OCI-LY1 (cell line): ENCODE measurements at regions not wholly inside any gene's neighbourhood (a gene's known extent, or its start where the extent isn't known, plus 50 kb on each side); places are given as distances from the start of the nearest gene placed in this dataset.
"Not testable (repeated sequence)": the region's sequence is repeated elsewhere in the genome, so short reads cannot be mapped to it uniquely, and the experiment has no call there.

Experiments
- H2AFZ ChIP-seq: fragments of 200-600 bp; sonication (generic), shearing (Covaris generic); 2 replicates; pipeline ENCODE4 v1.6.0; 2014; ENCODE audit warnings: antibody characterized with exemption, mild to moderate bottlenecking, low read length
- H3F3A ChIP-seq: fragments of 200-600 bp; sonication (generic), shearing (Covaris generic); 2 replicates; pipeline ENCODE4 v1.6.0; 2014; ENCODE audit warnings: mild to moderate bottlenecking, antibody characterized with exemption, low read length, moderate library complexity; ENCODE audit not compliant: insufficient read depth
- H3K27ac ChIP-seq: fragments of 200-600 bp; sonication (generic); 2 replicates; pipeline ENCODE4 v1.5.1; 2014; ENCODE audit warnings: low read length, mixed run types, mild to moderate bottlenecking, low read depth; ENCODE audit not compliant: poor library complexity, severe bottlenecking
- H3K27me3 ChIP-seq: fragments of 200-600 bp; sonication (generic); 2 replicates; pipeline ENCODE4 v1.6.0; 2014; ENCODE audit warnings: antibody characterized with exemption, mild to moderate bottlenecking, low read length, moderate library complexity; ENCODE audit not compliant: insufficient read depth
- H3K36me3 ChIP-seq: fragments of 200-600 bp; sonication (generic); 2 replicates; pipeline ENCODE4 v1.6.1; 2014; ENCODE audit warnings: mild to moderate bottlenecking, antibody characterized with exemption, low read length, moderate library complexity, mixed read lengths; ENCODE audit not compliant: insufficient read depth
- H3K4me1 ChIP-seq: fragments of 200-600 bp; sonication (generic); 2 replicates; pipeline ENCODE4 v1.5.1; 2014; ENCODE audit warnings: mild to moderate bottlenecking, low read length, moderate library complexity; ENCODE audit not compliant: insufficient read depth, severe bottlenecking
- H3K4me2 ChIP-seq: fragments of 200-600 bp; sonication (generic), shearing (Covaris generic); 2 replicates; pipeline ENCODE4 v1.6.1; 2014; ENCODE audit warnings: low read length
- H3K4me3 ChIP-seq: fragments of 200-600 bp; sonication (generic); 2 replicates; pipeline ENCODE4 v1.5.1; 2014; ENCODE audit warnings: low read length, low read depth, mild to moderate bottlenecking, mixed read lengths; ENCODE audit not compliant: poor library complexity, severe bottlenecking
- H3K79me2 ChIP-seq: fragments of 200-600 bp; shearing (Covaris generic); 2 replicates; pipeline ENCODE4 v1.6.1; 2016; ENCODE audit warnings: mixed run types, low read length, mixed read lengths; ENCODE audit not compliant: insufficient read depth
- H3K9ac ChIP-seq: fragments of 200-600 bp; sonication (generic), shearing (Covaris generic); 2 replicates; pipeline ENCODE4 v1.6.1; 2014; ENCODE audit warnings: mild to moderate bottlenecking, low read length, mixed read lengths
- H3K9me2 ChIP-seq: fragments of 200-600 bp; sonication (generic), shearing (Covaris generic); 2 replicates; pipeline ENCODE4 v1.6.1; 2014; ENCODE audit warnings: low read depth, mild to moderate bottlenecking, low read length, mixed read lengths
- H3K9me3 ChIP-seq: fragments of 200-600 bp; shearing (Covaris generic); 2 replicates; pipeline ENCODE4 v1.6.1; 2014; ENCODE audit warnings: low read length, mixed read lengths
- H4K20me1 ChIP-seq: fragments of 200-600 bp; sonication (generic), shearing (Covaris generic); 2 replicates; pipeline ENCODE4 v1.6.0; 2016; ENCODE audit warnings: mild to moderate bottlenecking, low read length; ENCODE audit not compliant: insufficient read depth
- EZH2 ChIP-seq: fragments of 200-600 bp; sonication (generic), shearing (Covaris generic); IDR thresholded peaks from 2 replicates; pipeline ENCODE4 v1.8.0; 2017; ENCODE audit warnings: borderline replicate concordance, mixed run types, mild to moderate bottlenecking, antibody characterized with exemption, low read length, moderate library complexity, mixed read lengths
- TF ChIP-seq, protein P1 (sequence below): fragments of 200-600 bp; sonication (generic), shearing (Covaris generic); IDR thresholded peaks from 2 replicates; pipeline ENCODE4 v1.5.1; 2017; ENCODE audit warnings: mild to moderate bottlenecking, antibody characterized with exemption, low read length, moderate library complexity, mixed read lengths

DNA sequence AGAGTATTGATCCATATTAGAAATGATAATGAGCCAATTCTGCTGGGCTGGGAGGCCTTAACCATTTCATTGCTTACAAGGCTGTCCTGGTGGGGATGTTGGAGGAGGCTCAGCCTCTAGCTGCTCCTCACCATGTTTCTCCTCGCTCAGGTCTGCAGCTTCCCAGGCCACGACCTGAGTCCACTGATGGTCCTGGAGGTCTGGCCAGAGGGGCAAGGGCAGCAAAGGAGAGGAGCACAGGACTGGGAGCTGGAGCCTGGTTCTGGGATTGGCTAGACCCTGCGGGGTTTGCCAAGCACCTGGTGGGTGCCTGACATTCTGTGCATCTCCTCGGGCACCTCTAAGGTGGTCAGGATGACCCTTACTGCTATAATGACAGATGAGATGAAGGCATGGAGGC lies 92.6 kb downstream of the KIF26A start:
- Histone ChIP-seq H3K27ac (no peak overlapping the region), H3K79me2 (no peaks in the 10 kb centered on the region), H3K4me2 (no peak overlapping the region), H4K20me1 (no peaks in the 10 kb centered on the region), H3K9me3 (no peaks in the 10 kb centered on the region; the same call in 1 of the 2 replicates), H3K4me1 (no peaks in the 10 kb centered on the region), H3F3A (no peaks in the 10 kb centered on the region), H3K9me2 (no peaks in the 10 kb centered on the region), H3K36me3 (no peaks in the 10 kb centered on the region), H3K4me3 (no peak overlapping the region), H3K27me3 (0 out of 2 replicates have a peak, but pooled peaks cover 4% of the 10 kb centered on the region), H2AFZ (no peak overlapping the region), H3K9ac (no peak overlapping the region)
- TF ChIP-seq EZH2, result no peak

DNA sequence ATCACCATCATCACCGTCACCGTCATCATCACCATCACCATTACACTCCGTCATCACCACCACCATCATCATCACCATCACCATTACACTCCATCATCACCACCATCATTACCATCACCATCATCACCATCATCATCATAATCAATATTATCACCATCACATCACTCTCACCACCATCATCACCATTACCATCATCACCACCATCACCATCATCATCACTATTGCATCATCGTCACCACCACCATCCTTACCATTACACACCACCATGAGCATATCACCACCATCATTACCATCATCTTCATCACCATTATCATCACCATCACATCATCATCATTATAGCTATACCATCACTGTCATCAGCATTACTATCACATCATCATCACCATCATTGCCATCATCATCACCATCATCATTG lies 93.7 kb downstream of the KIF26A start:
- Histone ChIP-seq H3K4me2 (no peak overlapping the region), H3K4me3 (no peak overlapping the region), H3K9me2 (no peaks in the 10 kb centered on the region), H3K9ac (no peak overlapping the region), H3K79me2 (no peaks in the 10 kb centered on the region), H2AFZ (no peak overlapping the region), H3K27ac (no peak overlapping the region), H3K36me3 (no peaks in the 10 kb centered on the region), H3K4me1 (no peaks in the 10 kb centered on the region), H3F3A (no peaks in the 10 kb centered on the region), H3K27me3 (peaks cover 4% of the 10 kb centered on the region; the same call in 1 of the 2 replicates), H3K9me3 (no peaks in the 10 kb centered on the region; the same call in 1 of the 2 replicates), H4K20me1 (no peaks in the 10 kb centered on the region)
- TF ChIP-seq, protein P1, sequence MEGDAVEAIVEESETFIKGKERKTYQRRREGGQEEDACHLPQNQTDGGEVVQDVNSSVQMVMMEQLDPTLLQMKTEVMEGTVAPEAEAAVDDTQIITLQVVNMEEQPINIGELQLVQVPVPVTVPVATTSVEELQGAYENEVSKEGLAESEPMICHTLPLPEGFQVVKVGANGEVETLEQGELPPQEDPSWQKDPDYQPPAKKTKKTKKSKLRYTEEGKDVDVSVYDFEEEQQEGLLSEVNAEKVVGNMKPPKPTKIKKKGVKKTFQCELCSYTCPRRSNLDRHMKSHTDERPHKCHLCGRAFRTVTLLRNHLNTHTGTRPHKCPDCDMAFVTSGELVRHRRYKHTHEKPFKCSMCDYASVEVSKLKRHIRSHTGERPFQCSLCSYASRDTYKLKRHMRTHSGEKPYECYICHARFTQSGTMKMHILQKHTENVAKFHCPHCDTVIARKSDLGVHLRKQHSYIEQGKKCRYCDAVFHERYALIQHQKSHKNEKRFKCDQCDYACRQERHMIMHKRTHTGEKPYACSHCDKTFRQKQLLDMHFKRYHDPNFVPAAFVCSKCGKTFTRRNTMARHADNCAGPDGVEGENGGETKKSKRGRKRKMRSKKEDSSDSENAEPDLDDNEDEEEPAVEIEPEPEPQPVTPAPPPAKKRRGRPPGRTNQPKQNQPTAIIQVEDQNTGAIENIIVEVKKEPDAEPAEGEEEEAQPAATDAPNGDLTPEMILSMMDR, result no peak
- no peak for TF ChIP-seq EZH2

DNA sequence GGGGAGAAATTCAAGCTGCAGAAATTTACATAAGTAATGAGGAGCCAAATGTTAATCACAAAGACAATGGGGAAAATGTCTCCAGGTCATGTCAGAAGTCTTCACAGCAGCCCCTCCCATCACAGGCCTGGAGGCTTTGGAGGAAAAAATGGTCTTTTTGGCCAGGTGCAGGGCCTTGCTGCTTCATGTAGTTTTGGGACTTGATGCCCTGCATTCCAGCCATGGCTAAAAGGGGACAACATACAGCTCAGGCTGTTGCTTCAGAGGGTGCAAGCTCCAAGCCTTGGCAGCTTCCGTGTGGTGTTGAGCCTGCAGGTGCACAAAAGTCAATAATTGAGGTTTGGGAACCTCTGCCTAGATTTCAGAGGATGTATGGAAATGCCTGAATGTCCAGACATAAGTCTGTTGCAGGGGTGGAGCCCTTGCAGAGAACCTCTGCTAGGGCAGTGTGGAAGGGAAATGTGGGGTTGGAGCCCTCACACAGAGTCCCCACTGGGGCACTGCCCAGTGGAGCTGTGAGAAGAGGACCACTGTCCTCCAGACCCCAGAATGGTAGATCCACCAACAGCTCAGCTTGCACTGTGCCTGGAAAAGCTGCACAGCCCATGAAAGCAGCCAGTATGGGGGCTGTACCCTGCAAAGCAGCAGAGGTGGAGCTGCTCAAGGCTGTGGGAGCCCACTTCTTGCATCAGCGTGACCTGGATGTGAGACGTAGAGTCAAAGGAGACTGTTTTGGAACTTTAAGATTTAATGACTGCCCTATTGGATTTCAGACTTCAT lies 95.8 kb downstream of the KIF26A start:
- not testable (repeated sequence) for H3K79me2 ChIP-seq, H3K9ac ChIP-seq, H3K4me2 ChIP-seq, H3K27me3 ChIP-seq, H3K9me2 ChIP-seq, H2AFZ ChIP-seq, H3K4me3 ChIP-seq, H3F3A ChIP-seq, H4K20me1 ChIP-seq, H3K27ac ChIP-seq, H3K4me1 ChIP-seq, H3K36me3 ChIP-seq, H3K9me3 ChIP-seq

DNA sequence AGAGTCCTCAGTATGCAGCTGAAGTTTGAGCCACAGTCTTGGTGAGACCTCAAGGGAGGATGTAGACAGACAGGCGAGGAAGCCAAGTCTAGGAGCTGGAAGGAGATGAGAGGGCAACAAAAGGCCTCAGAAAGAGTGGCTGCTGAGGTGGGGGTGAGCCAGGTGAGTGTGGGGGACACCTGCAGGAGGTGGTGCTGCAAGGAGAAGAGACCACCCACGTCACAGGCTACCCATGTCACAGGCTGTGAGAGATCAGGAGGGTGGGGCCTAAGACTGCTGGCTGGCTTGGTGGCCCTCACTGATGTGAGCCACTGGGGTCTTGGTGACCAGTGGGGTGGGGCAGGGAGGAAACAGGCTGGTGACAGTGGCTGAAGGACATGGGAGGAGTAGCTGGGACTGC lies 97.3 kb downstream of the KIF26A start:
- Histone ChIP-seq H2AFZ (no peak overlapping the region), H3K4me3 (no peak overlapping the region), H3K9me2 (no peaks in the 10 kb centered on the region), H3K79me2 (no peaks in the 10 kb centered on the region), H3K27me3 (peaks cover 2% of the 10 kb centered on the region; the same call in 1 of the 2 replicates), H3K4me2 (no peak overlapping the region), H3K4me1 (no peaks in the 10 kb centered on the region), H3K9me3 (no peaks in the 10 kb centered on the region; the same call in 1 of the 2 replicates), H4K20me1 (no peaks in the 10 kb centered on the region), H3K27ac (no peak overlapping the region), H3F3A (no peaks in the 10 kb centered on the region), H3K36me3 (no peaks in the 10 kb centered on the region), H3K9ac (no peak overlapping the region)
- no peak for TF ChIP-seq EZH2
- TF ChIP-seq, protein P1, result no peak
